ENCODE measurements at regions not wholly inside any gene's neighbourhood (a gene's known extent, or its start where the extent isn't known, plus 50 kb on each side); places are given as distances from the start of the nearest gene placed in this dataset.
A peak's percentile ranks its signal among the peaks of the same experiment; 100 is the strongest.

GRCh38 chr9:89554307-89555035, 50.3 kb upstream of the GADD45G start:
- no peak for DNase-seq

GRCh38 chr9:89553451-89554010, 51.3 kb upstream of the GADD45G start:
- no peak for DNase-seq

- no peak for DNase-seq
Observed at GRCh38 chr9:89550346-89550927, 52.5 kb upstream of the SEMA4D start.

DNA sequence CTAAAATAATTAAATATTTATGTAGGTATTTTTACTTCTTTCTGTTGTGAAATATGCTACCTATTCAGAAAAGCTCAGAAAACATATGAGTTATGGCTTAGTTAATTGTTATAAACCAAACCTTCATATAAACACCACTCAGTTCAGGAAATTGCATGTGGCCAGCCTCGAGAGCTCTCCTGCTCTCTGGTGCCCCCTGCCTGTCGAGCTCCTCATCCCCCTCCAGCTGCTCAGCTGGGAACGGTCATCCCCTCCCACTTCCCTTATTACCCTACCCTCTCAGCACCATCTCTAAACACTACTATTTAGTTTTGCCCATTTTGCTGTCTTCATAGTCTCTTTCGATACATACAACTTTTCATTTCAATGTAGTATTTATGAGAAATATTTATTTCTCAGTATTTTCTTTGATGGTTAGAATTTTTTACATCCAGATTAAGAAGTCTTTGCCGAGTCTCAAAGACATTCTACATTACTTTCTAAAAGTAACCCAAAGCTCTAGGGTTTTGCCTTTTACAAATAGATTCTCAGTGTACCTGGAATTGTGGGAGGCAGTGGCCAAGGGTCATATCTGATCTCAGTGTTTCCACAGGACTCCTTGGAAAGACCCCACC, 51.2 kb upstream of the SEMA4D start:
- peak; percentile 87 for DNase-seq

DNA sequence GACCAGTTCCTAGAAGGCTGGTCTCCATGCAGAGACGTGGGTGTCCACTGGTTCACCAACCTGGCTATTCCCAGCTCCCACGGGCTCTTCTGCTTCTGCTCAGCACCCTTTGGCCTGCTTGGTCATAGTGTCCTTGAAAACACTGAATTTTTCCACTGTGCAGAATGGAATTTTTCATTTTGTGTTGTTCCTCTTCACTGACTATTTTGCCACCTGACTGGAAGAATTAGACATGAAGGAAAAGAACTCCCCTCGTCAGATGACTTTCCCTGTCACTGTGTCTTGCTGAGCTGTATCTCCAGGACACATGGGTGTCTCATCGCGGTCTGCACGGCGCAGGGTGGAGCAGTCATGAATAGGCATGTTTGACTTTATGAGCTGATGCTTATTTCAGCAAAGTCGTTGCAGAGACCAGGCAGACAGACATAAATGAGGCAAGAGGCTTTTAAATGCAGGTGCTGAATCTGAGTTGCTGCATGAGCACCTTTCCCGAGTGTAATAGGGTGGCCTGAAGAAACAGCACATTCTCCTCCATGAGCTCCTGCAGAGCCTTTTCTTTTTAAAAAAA, 50.2 kb upstream of the SEMA4D start:
- DNase-seq, result no peak

All from tongue (tissue), 1 donor.